ENCODE measurements at regions not wholly inside any gene's neighbourhood (a gene's known extent, or its start where the extent isn't known, plus 50 kb on each side); places are given as distances from the start of the nearest gene placed in this dataset.
"Not testable (repeated sequence)": the region's sequence is repeated elsewhere in the genome, so short reads cannot be mapped to it uniquely, and the experiment has no call there.

GRCh38 chr6:149127212-149127611 lies 190.3 kb upstream of the TAB2 start:
- DNase-seq = no peak

GRCh38 chr6:149128489-149129145 lies 188.9 kb upstream of the TAB2 start:
- DNase-seq = no peak

- DNase-seq = no peak
These were observed 188.0 kb upstream of the TAB2 start for GRCh38 chr6:149129371-149130077.

DNA sequence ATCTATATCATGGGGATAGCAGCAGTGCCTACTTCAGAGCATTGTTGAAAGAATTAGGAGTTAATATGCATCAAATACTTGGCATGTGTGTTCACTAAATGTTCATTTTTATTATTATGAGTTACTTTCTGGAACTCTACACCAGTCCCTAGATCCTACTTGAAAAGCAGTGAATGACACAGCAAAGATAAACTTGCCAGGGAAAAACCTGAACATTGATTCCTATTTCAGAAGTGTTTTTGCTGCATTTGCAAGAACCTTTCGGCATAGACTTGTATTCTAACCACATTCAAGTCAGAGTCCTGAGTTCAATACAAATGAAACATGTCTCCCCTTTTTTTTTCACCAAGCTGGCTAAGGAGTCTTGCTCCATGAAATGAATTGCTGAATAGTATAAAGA lies 187.4 kb upstream of the TAB2 start:
- no peak for DNase-seq

DNA sequence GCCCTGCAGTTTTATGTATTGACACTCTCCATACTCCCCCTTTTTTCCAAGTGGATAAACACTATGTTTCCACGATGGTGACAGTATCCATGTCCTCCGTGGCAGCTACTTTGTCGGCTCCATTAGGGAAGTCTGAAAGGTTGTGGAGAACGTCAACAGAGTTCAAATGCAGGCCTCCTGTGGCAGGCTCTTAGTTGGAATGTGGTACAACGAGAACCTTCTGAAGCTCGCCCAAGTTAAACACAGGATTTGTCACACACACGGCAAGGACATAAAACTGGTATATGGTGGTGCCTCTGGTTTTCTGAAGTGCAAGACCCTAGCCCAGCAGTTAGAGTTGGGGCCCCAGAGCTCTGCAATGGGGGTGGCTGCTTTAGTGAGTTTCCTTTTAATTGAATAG lies 187.0 kb upstream of the TAB2 start:
- no peak for DNase-seq

DNA sequence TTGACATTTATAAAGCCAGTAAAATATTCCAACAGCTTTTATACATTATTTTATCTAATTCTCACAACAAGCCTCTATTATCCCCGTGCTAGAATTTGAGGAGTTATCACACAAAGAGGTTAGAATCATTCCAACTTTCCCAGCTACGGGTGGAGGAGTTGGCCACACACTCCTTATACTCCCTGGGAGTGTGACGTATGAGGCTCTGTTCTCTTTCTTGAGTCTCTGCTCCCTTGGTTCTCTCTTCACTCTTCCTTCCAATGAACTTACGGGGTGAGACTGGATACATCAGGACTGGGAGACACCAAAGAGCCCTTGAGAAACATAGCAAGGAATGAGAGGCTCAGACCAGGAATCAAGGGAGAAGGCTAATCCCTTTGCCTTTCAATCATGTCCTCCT lies 185.6 kb upstream of the TAB2 start:
- DNase-seq = no peak

DNA sequence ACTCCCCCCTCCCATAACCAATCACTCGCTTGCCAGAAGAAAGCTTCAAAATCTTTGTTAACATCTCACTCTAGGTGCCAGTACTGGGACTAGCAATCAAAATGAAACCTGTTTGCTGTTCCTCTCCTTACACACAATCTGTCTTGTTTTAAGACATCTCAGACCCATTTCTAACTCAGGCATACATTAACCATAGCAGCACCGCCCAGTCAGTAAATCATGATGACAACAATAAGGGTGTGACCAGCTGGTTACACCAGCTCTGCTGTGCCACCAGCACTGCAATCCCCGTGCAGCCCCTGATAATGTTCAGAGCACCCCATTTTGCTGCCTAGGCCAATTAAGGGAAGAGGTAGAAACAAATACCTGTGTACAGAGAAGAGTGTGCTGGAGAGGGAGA lies 185.2 kb upstream of the TAB2 start:
- DNase-seq = no peak

- no peak for DNase-seq
These were observed 183.0 kb upstream of the TAB2 start for GRCh38 chr6:149134511-149134933.

- no peak for DNase-seq
These were observed 181.7 kb upstream of the TAB2 start for GRCh38 chr6:149135809-149136208.

- DNase-seq = no peak
These were observed 181.1 kb upstream of the TAB2 start for GRCh38 chr6:149136273-149136912.

- DNase-seq = no peak
These were observed 180.6 kb upstream of the TAB2 start for GRCh38 chr6:149136913-149137286.

- DNase-seq = no peak
These were observed 179.9 kb upstream of the TAB2 start for GRCh38 chr6:149137594-149137993.

DNA sequence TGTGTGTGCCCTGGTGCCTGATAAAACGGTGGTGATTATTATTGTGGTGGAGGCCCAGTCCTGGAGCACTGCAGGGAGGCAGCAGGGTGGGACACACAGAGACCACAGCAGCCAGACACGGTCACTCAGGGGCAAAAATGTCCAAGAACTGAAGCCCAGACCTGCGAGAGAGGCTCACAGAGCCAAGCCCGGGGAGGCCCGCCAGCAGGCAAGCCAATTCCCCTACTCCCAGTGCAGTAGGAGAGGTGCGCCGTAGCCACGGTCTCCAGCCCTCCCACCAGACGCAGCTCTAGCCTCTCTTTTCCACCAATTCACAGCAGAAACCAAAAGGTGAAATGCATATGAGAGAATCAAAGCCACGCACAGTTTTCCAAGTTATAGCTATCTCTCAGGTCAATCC lies 179.4 kb upstream of the TAB2 start:
- DNase-seq = no peak

- no peak for DNase-seq
These were observed 178.7 kb upstream of the TAB2 start for GRCh38 chr6:149138699-149139294.

DNA sequence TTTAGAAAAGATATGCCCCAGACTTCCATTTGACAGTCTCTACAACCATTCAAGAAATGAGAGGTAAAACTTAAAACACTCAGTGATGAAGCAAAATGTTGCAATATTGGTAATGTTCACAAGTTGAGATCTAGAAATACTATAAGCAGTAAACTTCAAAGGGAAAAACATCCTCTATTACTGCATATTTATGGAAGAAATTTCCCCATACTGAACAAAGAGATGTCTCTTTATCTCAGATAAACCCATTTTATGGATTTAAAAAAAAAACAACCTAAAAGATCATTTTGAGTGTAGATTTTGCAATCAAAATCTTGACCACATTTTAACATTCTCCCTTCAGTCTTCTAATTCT lies 177.8 kb upstream of the TAB2 start:
- no peak for DNase-seq

GRCh38 chr6:149140137-149140909 lies 177.2 kb upstream of the TAB2 start:
- DNase-seq = no peak

GRCh38 chr6:149140910-149141290 lies 176.6 kb upstream of the TAB2 start:
- DNase-seq = no peak

GRCh38 chr6:149142924-149143429 lies 174.5 kb upstream of the TAB2 start:
- no peak for DNase-seq

GRCh38 chr6:149145800-149146199 lies 171.7 kb upstream of the TAB2 start:
- DNase-seq = not testable (repeated sequence)

DNA sequence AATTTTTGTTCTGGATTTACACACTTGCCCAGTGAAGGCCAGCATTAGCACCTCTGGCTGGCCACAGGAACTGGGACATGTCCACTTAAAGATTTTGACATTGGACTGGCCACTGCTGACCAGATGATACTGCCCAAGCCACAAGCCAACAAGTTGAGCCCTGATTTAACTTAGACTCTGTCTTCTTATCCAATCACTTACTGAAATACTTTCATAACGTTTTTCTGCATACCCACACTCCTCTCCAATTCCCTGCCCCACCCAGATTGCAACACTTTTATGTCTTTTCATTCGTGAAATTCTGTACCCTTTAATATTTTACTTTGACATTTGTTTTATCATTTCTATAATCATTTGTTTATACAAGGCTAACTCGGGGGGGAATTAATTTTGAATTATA lies 170.3 kb upstream of the TAB2 start:
- DNase-seq = no peak

- DNase-seq = no peak
These were observed 169.4 kb upstream of the TAB2 start for GRCh38 chr6:149147938-149148718.

DNA sequence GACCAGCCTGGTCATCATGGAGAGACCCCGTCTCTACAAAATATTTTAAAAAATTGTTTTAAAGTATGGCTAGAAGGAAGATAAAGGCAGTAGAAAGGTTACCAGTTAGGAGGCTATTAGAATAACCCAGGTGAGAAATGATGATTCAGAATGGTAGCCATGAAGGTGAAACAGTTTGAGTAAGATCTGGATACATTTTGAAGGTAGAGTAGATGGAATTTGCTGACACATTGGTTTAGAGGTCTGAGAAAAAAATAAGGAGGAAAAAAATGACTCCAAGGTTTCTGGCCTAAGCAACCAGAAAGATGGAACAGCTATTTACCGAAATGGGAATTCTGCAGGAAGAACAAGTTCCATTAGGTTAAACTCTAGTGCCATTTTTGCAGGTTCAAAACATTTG lies 167.9 kb upstream of the TAB2 start:
- no peak for DNase-seq
